Caco-2 (cell line): ENCODE measurements at regions not wholly inside any gene's neighbourhood (a gene's known extent, or its start where the extent isn't known, plus 50 kb on each side); places are given as distances from the start of the nearest gene placed in this dataset.

Source experiments
- BruUV-seq: library from RNA; stranded (reverse); fragments of 400-500 nt; replicated peaks from 2 replicates; lab custom pipeline; 2021; lab: Mats Ljungman, UMichigan
- CTCF ChIA-PET: fragments of 300-600 bp; sonication (Branson Sonifier 250); formaldehyde crosslinking; loops from one replicate; lab custom pipeline; 2022; ENCODE audit warnings: antibody characterized with exemption; lab: Charles Lee
- POLR2A ChIA-PET: fragments of 300-600 bp; sonication (Branson Sonifier 250); formaldehyde crosslinking; loops from one replicate; lab custom pipeline; 2022; ENCODE audit warnings: antibody characterized with exemption; lab: Charles Lee
- DNase-seq, 2 experiments: peaks; one replicate each; pipeline versions ENCODE4 v3.0.0 to v3.0.0-alpha.2; 2020 to 2022
- H3K27me3 ChIP-seq: replicated peaks from 2 replicates; pipeline ENCODE4 v1.6.0; 2011; ENCODE audit warnings: low read length; ENCODE audit not compliant: control insufficient read depth, insufficient read depth
- H3K36me3 ChIP-seq: 2 replicates; pipeline ENCODE4 v1.5.1; 2011; ENCODE audit warnings: low read length; ENCODE audit not compliant: control insufficient read depth, insufficient read depth
- H3K4me1 ChIP-seq: fragments of 250-450 bp; sonication (Bioruptor Pico); 2 replicates; pipeline ENCODE4 v1.5.1; 2020; ENCODE audit warnings: mild to moderate bottlenecking
- H3K4me3 ChIP-seq: 2 replicates; pipeline ENCODE4 v1.5.1; 2011; ENCODE audit warnings: low read depth, mild to moderate bottlenecking, control low read depth, low read length
- H3K9me3 ChIP-seq: fragments of 250-450 bp; sonication (Bioruptor Pico); 2 replicates; pipeline ENCODE4 v1.5.1; 2020; ENCODE audit warnings: mild to moderate bottlenecking, moderate library complexity
- H3K27ac Mint-ChIP-seq: one replicate; pipeline ENCODE4 v1.8.0; 2022; ENCODE audit warnings: mixed read lengths; ENCODE audit not compliant: unreplicated experiment
- H3K27me3 Mint-ChIP-seq: one replicate; pipeline ENCODE4 v1.8.0; 2022; ENCODE audit warnings: mixed read lengths; ENCODE audit not compliant: insufficient read depth, unreplicated experiment
- H3K36me3 Mint-ChIP-seq: one replicate; pipeline ENCODE4 v1.8.0; 2022; ENCODE audit warnings: mild to moderate bottlenecking, mixed read lengths; ENCODE audit not compliant: insufficient read depth, unreplicated experiment
- H3K4me1 Mint-ChIP-seq: one replicate; pipeline ENCODE4 v1.8.0; 2022; ENCODE audit warnings: low read depth, mixed read lengths; ENCODE audit not compliant: unreplicated experiment
- H3K4me3 Mint-ChIP-seq: one replicate; pipeline ENCODE4 v1.8.0; 2022; ENCODE audit warnings: mild to moderate bottlenecking, moderate library complexity, mixed read lengths; ENCODE audit not compliant: unreplicated experiment
- H3K9me3 Mint-ChIP-seq: one replicate; pipeline ENCODE4 v1.8.0; 2022; ENCODE audit warnings: mixed read lengths; ENCODE audit not compliant: unreplicated experiment
- CTCF ChIP-seq, 2 experiments: fragments of 200-600 bp in 1 of 2; IDR thresholded peaks; 1 replicate in 1 of 2; 2 replicates in 1 of 2; pipeline versions ENCODE4 v1.5.1 to v1.8.0; 2011 to 2022; ENCODE audit warnings: antibody characterized with exemption in 1 of 2, control low read depth in 1 of 2, inconsistent platforms in 1 of 2, low read depth in 1 of 2, low read length in 1 of 2, mild to moderate bottlenecking in 1 of 2, moderate library complexity in 1 of 2; ENCODE audit not compliant: insufficient read depth in 1 of 2, severe bottlenecking in 1 of 2, unreplicated experiment in 1 of 2
- intact Hi-C: fragments of 100-400 bp; cut with micrococcal nuclease; formaldehyde crosslinking; loops from one replicate; pipeline ENCODE4 v1.10.0; 2022; ENCODE audit not compliant: unreplicated experiment

DNA sequence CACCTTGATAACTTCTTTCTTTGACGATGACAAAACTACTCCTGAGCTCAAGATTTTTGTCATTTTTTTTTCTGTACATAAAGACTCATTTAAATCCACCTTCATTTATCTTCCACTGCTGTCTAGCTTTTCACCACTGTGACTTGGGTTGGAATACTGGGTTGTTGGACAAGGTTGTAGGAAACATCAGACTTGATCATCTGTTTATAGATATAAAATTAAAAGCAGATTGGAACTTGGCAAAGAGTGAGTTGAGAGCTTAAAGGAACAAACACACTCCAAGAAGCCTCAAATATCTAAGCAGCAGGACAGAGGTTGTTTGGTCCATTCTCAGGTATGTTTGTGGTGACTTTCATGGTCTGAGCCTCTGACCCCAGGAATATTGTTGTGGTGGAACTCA lies 141.7 kb upstream of the NDN start:
- H3K4me1 Mint-ChIP-seq: no peaks in the 10 kb centered on the region
- no peaks in the 10 kb centered on the region for H3K36me3 Mint-ChIP-seq
- H3K4me3 Mint-ChIP-seq: no peak overlapping the region
- H3K27ac Mint-ChIP-seq: no peak overlapping the region
- Histone ChIP-seq H3K27me3 (no peaks in the 10 kb centered on the region), H3K36me3 (no peaks in the 10 kb centered on the region), H3K9me3 (peaks cover 4% of the 10 kb centered on the region; the same call in 1 of the 2 replicates), H3K4me3 (no peak overlapping the region), H3K4me1 (no peaks in the 10 kb centered on the region)
- POLR2A ChIA-PET: no interaction called here
- DNase-seq: no peak
- TF ChIP-seq CTCF (IDR thresholded peaks at IDR 0.05; ENCODE audit: insufficient read depth in 1 of 2, low read depth in 1 of 2, low read length in 1 of 2, severe bottlenecking in 1 of 2, unreplicated experiment in 1 of 2): no peak
- peaks cover 3% of the 10 kb centered on the region for H3K27me3 Mint-ChIP-seq
- peaks cover 11% of the 10 kb centered on the region for H3K9me3 Mint-ChIP-seq
- no TSS peak for BruUV-seq
- intact Hi-C loops: no loop called here
- CTCF ChIA-PET: no interaction called here

GRCh38 chr15:23835953-23836352 lies 148.8 kb upstream of the NDN start:
- Histone ChIP-seq H3K4me3 (no peak overlapping the region), H3K9me3 (0 out of 2 replicates have a peak, but pooled peaks cover 5% of the 10 kb centered on the region), H3K4me1 (no peaks in the 10 kb centered on the region), H3K27me3 (no peaks in the 10 kb centered on the region), H3K36me3 (no peaks in the 10 kb centered on the region)
- BruUV-seq: no TSS peak
- Mint-ChIP-seq H3K27me3 (no peaks in the 10 kb centered on the region), H3K4me1 (no peaks in the 10 kb centered on the region), H3K9me3 (peaks cover 22% of the 10 kb centered on the region), H3K36me3 (no peaks in the 10 kb centered on the region), H3K4me3 (no peak overlapping the region), H3K27ac (no peak overlapping the region)
- intact Hi-C loops: no loop called here
- DNase-seq: no peak
- TF ChIP-seq CTCF (IDR thresholded peaks at IDR 0.05; ENCODE audit: insufficient read depth in 1 of 2, low read depth in 1 of 2, low read length in 1 of 2, severe bottlenecking in 1 of 2, unreplicated experiment in 1 of 2): no peak
- ChIA-PET POLR2A (no interaction called here), CTCF (no interaction called here)

DNA sequence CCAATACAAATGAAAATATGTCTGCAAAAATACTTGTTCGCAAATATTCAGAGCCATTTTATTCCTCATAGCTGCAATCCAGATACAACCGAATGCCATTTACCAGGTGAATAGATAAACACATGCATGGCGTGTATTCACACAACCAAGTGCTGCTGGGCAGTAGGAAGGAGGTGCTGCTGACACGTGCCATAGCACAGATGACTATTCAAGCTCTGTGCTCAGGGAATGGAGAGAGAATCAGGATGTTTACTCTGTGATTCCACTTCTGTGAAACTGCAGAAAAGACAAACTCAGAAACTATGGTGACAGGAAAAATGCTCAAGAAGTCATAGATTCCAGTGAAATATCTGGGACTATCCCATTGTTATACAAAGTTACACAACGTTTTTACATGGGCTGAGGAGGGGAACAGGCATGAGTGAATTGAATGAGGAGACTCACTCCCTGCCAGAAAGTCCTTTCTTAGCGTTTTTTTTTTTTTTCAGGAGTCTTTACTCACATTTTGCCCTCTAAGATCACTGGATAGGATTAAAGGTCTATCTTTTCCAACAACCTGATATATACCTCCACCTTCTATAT lies 152.9 kb upstream of the NDN start:
- Mint-ChIP-seq H3K27me3 (no peaks in the 10 kb centered on the region), H3K4me3 (no peak overlapping the region), H3K27ac (no peak overlapping the region), H3K4me1 (no peaks in the 10 kb centered on the region), H3K36me3 (no peaks in the 10 kb centered on the region), H3K9me3 (peaks cover 11% of the 10 kb centered on the region)
- Histone ChIP-seq H3K27me3 (no peaks in the 10 kb centered on the region), H3K36me3 (no peaks in the 10 kb centered on the region), H3K4me1 (no peaks in the 10 kb centered on the region), H3K9me3 (0 out of 2 replicates have a peak, but pooled peaks cover 5% of the 10 kb centered on the region), H3K4me3 (no peak overlapping the region)
- TF ChIP-seq CTCF (IDR thresholded peaks at IDR 0.05; ENCODE audit: insufficient read depth in 1 of 2, low read depth in 1 of 2, low read length in 1 of 2, severe bottlenecking in 1 of 2, unreplicated experiment in 1 of 2): no peak
- ChIA-PET POLR2A (no interaction called here), CTCF (no interaction called here)
- BruUV-seq: no TSS peak
- DNase-seq: no peak
- intact Hi-C loops: no loop called here
